BE2C (cell line): ENCODE measurements at regions not wholly inside any gene's neighbourhood (a gene's known extent, or its start where the extent isn't known, plus 50 kb on each side); places are given as distances from the start of the nearest gene placed in this dataset.

Experiments used
- DNase-seq: peaks from one replicate; pipeline ENCODE4 v3.0.0-alpha.2; 2020
- H3K27me3 ChIP-seq: fragments of 250-450 bp; sonication (Bioruptor Pico); 2 replicates; pipeline ENCODE4 v1.5.1; 2020; ENCODE audit warnings: mild to moderate bottlenecking
- H3K36me3 ChIP-seq: fragments of 250-450 bp; sonication (Bioruptor Pico); 2 replicates; pipeline ENCODE4 v1.5.1; 2020; ENCODE audit warnings: mild to moderate bottlenecking
- H3K4me1 ChIP-seq: fragments of 250-450 bp; sonication (Bioruptor Pico); 2 replicates; pipeline ENCODE4 v1.5.1; 2020
- H3K4me3 ChIP-seq: 2 replicates; pipeline ENCODE4 v1.5.1; 2011; ENCODE audit warnings: low read depth, low read length
- H3K9me3 ChIP-seq: fragments of 250-450 bp; sonication (Bioruptor Pico); 2 replicates; pipeline ENCODE4 v1.5.1; 2020
- TF ChIP-seq, protein P1 (sequence below): IDR thresholded peaks from 2 replicates; pipeline ENCODE4 v1.5.1; 2012; ENCODE audit warnings: mild to moderate bottlenecking, low read depth, low read length

DNA sequence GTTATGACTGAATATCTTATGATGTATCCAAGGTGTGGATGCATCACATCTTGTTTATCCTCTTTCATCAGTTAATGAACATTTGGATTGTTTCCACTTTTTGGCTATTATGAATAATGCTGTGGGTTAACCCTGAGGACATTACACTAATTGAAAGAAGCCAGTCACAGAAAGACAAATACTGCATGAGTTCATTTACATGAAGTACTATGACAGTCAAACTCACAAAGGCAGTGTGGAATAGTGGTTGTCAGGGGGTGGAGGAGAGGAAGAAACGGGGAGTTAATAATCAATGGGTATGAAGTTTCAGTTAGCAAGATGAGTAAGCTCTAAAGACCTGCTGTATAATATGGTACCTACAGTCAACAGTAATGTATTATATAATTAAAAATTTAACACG, 409.4 kb upstream of the CTNND2 start:
- no peaks in the 10 kb centered on the region for H3K4me1 ChIP-seq
- no peaks in the 10 kb centered on the region for H3K9me3 ChIP-seq
- H3K4me3 ChIP-seq = no peak overlapping the region
- no peak for DNase-seq
- H3K27me3 ChIP-seq = no peaks in the 10 kb centered on the region
- H3K36me3 ChIP-seq = no peaks in the 10 kb centered on the region
- TF ChIP-seq, protein P1, sequence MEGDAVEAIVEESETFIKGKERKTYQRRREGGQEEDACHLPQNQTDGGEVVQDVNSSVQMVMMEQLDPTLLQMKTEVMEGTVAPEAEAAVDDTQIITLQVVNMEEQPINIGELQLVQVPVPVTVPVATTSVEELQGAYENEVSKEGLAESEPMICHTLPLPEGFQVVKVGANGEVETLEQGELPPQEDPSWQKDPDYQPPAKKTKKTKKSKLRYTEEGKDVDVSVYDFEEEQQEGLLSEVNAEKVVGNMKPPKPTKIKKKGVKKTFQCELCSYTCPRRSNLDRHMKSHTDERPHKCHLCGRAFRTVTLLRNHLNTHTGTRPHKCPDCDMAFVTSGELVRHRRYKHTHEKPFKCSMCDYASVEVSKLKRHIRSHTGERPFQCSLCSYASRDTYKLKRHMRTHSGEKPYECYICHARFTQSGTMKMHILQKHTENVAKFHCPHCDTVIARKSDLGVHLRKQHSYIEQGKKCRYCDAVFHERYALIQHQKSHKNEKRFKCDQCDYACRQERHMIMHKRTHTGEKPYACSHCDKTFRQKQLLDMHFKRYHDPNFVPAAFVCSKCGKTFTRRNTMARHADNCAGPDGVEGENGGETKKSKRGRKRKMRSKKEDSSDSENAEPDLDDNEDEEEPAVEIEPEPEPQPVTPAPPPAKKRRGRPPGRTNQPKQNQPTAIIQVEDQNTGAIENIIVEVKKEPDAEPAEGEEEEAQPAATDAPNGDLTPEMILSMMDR = no peak

DNA sequence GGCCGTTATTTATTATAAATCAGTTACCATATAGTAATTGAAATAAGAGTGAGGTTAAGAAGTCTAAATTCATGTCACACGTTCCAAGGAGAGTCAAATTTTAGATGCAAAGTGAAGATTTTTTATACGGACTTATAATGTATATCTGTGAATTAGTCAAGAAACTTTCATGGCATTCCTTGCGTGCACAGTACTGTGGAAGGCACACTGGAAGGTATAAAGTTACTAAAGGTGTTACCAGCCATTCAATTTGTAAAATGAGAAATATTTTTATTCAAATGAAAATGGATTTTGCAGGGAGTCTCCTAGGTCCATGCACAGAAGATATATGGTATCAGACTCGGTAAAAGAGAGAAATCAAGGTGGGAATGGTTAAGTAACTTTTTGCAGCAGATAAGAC, 408.1 kb upstream of the CTNND2 start:
- no peaks in the 10 kb centered on the region for H3K36me3 ChIP-seq
- TF ChIP-seq, protein P1 = no peak
- H3K4me3 ChIP-seq = no peak overlapping the region
- no peaks in the 10 kb centered on the region for H3K9me3 ChIP-seq
- H3K4me1 ChIP-seq = no peaks in the 10 kb centered on the region
- H3K27me3 ChIP-seq = no peaks in the 10 kb centered on the region
- no peak for DNase-seq

DNA sequence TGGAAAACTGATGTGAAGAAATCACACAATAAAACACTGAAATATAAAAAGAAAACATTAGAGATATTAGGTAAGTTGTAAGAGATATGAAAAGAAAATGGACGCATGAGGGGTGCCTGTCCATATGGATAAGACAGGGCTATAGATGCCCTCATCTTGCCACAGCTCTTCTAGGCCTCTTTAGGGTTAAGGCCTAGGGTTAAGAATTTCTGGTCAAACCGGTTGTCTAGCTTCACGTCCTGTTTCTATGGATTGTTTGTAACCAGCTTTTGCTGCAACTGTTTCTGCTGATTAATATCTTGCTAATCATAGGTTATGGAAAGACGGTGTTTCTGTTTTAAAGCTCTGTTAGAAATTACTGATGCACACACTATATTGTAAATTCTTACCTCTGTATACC, 389.9 kb upstream of the CTNND2 start:
- Histone ChIP-seq H3K4me3 (no peak overlapping the region), H3K4me1 (no peaks in the 10 kb centered on the region)

DNA sequence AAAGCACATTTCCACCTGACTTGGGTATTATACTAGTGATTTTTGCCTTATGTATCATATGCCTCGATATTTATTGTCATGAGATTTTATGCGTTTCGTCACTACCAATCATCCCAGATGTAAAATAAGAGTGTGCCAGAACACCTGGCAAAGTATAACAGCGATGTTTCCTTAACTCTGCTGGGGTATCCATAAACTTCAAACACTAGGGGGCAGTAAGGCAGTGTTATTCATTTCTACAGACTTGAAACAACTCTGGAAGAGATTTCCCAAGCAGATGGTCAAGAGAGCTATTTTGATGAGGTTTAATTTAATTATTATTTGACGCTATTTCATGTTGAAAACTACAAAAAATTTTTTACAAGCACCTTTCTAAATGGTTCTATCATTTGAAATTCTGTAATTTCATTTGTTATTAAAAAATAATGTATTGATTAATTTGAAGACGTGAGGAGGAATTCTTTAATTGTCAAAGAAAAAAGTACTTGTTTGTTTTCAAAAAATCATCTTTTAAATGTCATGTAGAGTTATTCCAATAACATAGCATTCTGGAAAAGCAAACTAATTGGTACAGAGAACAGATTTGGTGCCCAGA, 388.5 kb upstream of the CTNND2 start:
- no peak for DNase-seq

More for the DNA sequence above, 389.9 kb upstream of the CTNND2 start:
- H3K9me3 ChIP-seq = no peaks in the 10 kb centered on the region; the same call in 1 of the 2 replicates
- no peak for DNase-seq
- TF ChIP-seq, protein P1 = no peak
- no peaks in the 10 kb centered on the region for H3K27me3 ChIP-seq
- no peaks in the 10 kb centered on the region for H3K36me3 ChIP-seq

DNA sequence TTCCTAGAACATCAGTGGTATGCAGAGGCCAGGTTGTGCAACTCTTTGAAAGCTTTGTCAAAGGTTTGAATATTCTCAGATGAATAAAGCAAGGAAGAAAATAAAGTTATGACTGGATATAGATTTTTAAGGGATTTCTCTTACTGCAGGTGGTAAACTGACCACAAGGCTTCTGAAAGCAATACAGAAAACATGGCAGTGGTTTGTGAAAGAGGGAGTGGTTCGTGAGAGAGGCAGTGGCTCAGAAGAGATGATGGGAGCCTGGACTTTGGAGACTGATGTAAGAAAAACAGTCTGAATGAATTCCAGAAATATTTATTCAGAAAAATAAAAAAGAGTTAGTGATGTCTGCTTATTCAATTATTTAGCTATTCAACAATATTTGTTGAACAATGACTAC, 380.4 kb upstream of the CTNND2 start:
- TF ChIP-seq, protein P1 = no peak
- Histone ChIP-seq H3K9me3 (no peaks in the 10 kb centered on the region; the same call in 1 of the 2 replicates), H3K4me1 (no peaks in the 10 kb centered on the region), H3K4me3 (no peak overlapping the region), H3K36me3 (no peaks in the 10 kb centered on the region), H3K27me3 (no peaks in the 10 kb centered on the region)
- no peak for DNase-seq

More for the DNA sequence above, 388.5 kb upstream of the CTNND2 start:
- H3K9me3 ChIP-seq = no peaks in the 10 kb centered on the region; the same call in 1 of the 2 replicates
- no peaks in the 10 kb centered on the region for H3K36me3 ChIP-seq
- no peaks in the 10 kb centered on the region for H3K27me3 ChIP-seq
- no peak overlapping the region for H3K4me3 ChIP-seq
- H3K4me1 ChIP-seq = no peaks in the 10 kb centered on the region
- TF ChIP-seq, protein P1 = no peak; the same call in none of the 2 replicates

DNA sequence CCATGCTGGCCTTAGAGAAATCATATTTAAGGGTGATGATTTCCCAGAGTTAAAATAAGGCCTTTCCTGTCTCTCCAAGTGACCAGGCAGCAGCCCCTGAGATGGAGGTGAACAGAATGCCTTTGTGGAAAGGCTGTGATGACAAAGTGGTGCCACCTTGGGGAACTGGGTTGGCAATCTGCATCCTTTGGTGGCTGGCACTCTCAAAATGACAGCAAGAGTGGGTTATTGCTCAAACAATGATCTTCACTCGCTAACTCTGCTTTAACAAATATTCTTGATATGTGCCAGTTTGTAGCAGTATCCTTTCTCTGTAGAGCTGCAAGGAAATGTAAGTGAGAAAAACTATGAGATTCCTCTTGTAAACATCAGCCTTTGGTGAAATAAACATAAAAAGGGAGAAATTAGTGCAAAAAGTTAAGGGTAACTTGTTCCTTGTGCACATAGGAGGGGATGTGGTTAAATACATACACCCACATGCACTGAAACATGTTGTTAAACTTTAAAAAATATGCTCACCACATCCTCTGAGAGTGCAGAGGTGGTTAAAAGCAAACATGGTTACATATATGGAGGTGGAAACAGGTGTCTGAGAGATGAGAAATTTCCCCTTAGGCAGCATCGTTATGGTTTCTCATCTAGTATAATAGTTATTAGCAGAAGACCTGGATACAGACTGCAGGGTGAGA, 373.4 kb upstream of the CTNND2 start:
- Histone ChIP-seq H3K4me1 (no peaks in the 10 kb centered on the region), H3K9me3 (no peaks in the 10 kb centered on the region), H3K4me3 (no peak overlapping the region), H3K27me3 (no peaks in the 10 kb centered on the region), H3K36me3 (no peaks in the 10 kb centered on the region)
- no peak for DNase-seq
- TF ChIP-seq, protein P1 = no peak
